HAP-1 (cell line): ENCODE measurements at regions not wholly inside any gene's neighbourhood (a gene's known extent, or its start where the extent isn't known, plus 50 kb on each side); places are given as distances from the start of the nearest gene placed in this dataset.
A peak's percentile ranks its signal among the peaks of the same experiment; 100 is the strongest.

Source experiments
- DNase-seq, 2 experiments: peaks; one replicate each; pipeline ENCODE4 v3.0.0-alpha.2; 2016 to 2020; ENCODE audit warnings: low spot score in 2 of 2
- H3K27me3 ChIP-seq: fragments of 250-450 bp; sonication (Bioruptor Pico); 2 replicates; pipeline ENCODE4 v1.5.1; 2020; ENCODE audit warnings: low read depth, mild to moderate bottlenecking, moderate library complexity
- H3K36me3 ChIP-seq: fragments of 250-450 bp; sonication (Bioruptor Pico); replicated peaks from 2 replicates; pipeline ENCODE4 v1.5.1; 2020; ENCODE audit warnings: mild to moderate bottlenecking
- H3K4me1 ChIP-seq: fragments of 250-450 bp; sonication (Bioruptor Pico); 2 replicates; pipeline ENCODE4 v1.5.1; 2020; ENCODE audit warnings: mild to moderate bottlenecking
- H3K4me3 ChIP-seq: fragments of 250-450 bp; sonication (Bioruptor Pico); 2 replicates; pipeline ENCODE4 v1.5.1; 2020; ENCODE audit warnings: mild to moderate bottlenecking, moderate library complexity
- H3K9me3 ChIP-seq: fragments of 250-450 bp; sonication (Bioruptor Pico); 2 replicates; pipeline ENCODE4 v1.5.1; 2020; ENCODE audit warnings: mild to moderate bottlenecking, moderate library complexity
- in situ Hi-C: fragments of 300-500 bp; cut with MboI; formaldehyde crosslinking; loops from 3 replicates; pipeline ENCODE4 v1.14.3; 2020; ENCODE audit warnings: low sequenced_read_pairs, inconsistent platforms, mixed read lengths

- DNase-seq, result no peak
- Histone ChIP-seq H3K36me3 (no peaks in the 10 kb centered on the region), H3K4me3 (no peak overlapping the region), H3K9me3 (no peaks in the 10 kb centered on the region), H3K27me3 (no peaks in the 10 kb centered on the region), H3K4me1 (no peaks in the 10 kb centered on the region)
- in situ Hi-C loops, result no loop called here
Measured at GRCh38 chr12:30482650-30483049, 213.0 kb downstream of the IPO8 start.

- no peaks in the 10 kb centered on the region for H3K36me3 ChIP-seq
- no peaks in the 10 kb centered on the region for H3K27me3 ChIP-seq
- in situ Hi-C loops, result no loop called here
- no peaks in the 10 kb centered on the region for H3K4me1 ChIP-seq
- H3K9me3 ChIP-seq, result no peaks in the 10 kb centered on the region; the same call in 1 of the 2 replicates
- no peak for DNase-seq
- no peak overlapping the region for H3K4me3 ChIP-seq
Measured at GRCh38 chr12:30473274-30473673, 222.4 kb downstream of the IPO8 start.

GRCh38 chr12:30466093-30466585, 229.5 kb downstream of the IPO8 start:
- DNase-seq, result no peak
- H3K4me1 ChIP-seq, result no peaks in the 10 kb centered on the region
- 0 out of 2 replicates have a peak, but pooled peaks cover 3% of the 10 kb centered on the region for H3K27me3 ChIP-seq
- no peaks in the 10 kb centered on the region for H3K36me3 ChIP-seq
- H3K9me3 ChIP-seq, result no peaks in the 10 kb centered on the region; the same call in 1 of the 2 replicates
- H3K4me3 ChIP-seq, result no peak overlapping the region
- in situ Hi-C loops, result no loop called here

- no peak for DNase-seq
- in situ Hi-C loops, result no loop called here
- H3K27me3 ChIP-seq, result 0 out of 2 replicates have a peak, but pooled peaks cover 3% of the 10 kb centered on the region
- H3K36me3 ChIP-seq, result no peaks in the 10 kb centered on the region
- H3K4me1 ChIP-seq, result no peaks in the 10 kb centered on the region
- no peak overlapping the region for H3K4me3 ChIP-seq
- H3K9me3 ChIP-seq, result no peaks in the 10 kb centered on the region
Measured at GRCh38 chr12:30463636-30464035, 232.0 kb downstream of the IPO8 start.

DNA sequence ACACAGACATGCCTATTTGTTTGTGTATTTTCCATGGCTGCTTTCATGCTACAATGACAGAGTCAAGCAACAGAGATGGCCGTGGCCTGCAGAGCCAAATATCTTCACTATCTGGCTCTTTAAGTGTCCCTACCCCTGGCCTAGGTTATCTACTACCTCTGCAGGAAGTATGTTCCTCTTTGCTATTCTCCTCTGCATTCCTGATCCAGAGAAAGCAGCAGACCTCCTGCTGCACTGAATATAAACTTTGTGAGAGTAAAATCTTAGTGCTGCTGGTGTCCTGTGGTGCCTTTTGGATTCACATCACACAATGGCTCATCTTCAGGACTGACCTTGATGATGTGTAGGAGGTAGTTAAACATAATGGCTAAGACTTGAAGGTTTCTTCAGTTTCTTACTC, 233.4 kb downstream of the IPO8 start:
- no peaks in the 10 kb centered on the region for H3K9me3 ChIP-seq
- no peak for DNase-seq
- no peak overlapping the region for H3K4me3 ChIP-seq
- H3K27me3 ChIP-seq, result 0 out of 2 replicates have a peak, but pooled peaks cover 3% of the 10 kb centered on the region
- in situ Hi-C loops, result no loop called here
- peaks cover 2% of the 10 kb centered on the region; the same call in 1 of the 2 replicates for H3K4me1 ChIP-seq
- H3K36me3 ChIP-seq, result no peaks in the 10 kb centered on the region

DNA sequence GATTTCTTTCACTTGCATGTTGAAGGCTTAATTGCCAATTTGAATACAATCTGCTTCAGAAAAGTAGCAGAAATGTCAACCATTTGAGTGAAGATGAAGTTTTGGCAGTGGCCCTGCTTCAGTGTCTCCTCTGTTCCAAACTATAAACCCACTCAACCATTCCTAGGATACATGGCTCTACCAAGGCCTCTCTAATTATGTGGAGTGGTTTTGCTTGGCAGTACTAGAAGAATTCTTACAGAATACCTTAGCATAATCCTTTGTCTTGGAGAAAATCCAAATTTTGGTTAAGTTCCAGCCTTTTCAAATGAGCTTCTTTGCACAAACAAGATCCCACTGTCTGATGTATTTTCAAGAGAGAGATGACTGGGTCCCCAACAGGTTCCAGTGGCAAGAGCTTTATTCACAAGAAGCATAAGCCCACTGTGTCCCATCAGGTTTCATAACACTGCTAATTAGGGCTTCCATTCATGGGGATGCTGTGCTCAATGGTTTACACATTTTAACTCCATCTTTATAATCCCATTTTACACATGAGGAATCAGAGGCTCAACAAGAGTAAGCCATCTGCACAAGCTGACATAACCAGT, 234.5 kb downstream of the IPO8 start:
- H3K4me3 ChIP-seq, result no peak overlapping the region
- H3K4me1 ChIP-seq, result peaks cover 2% of the 10 kb centered on the region; the same call in 1 of the 2 replicates
- H3K36me3 ChIP-seq, result no peaks in the 10 kb centered on the region
- in situ Hi-C loops, result no loop called here
- DNase-seq, result peak in 1 of 2 experiments; percentile 15
- H3K27me3 ChIP-seq, result no peaks in the 10 kb centered on the region
- no peaks in the 10 kb centered on the region for H3K9me3 ChIP-seq

GRCh38 chr12:30458453-30458852, 237.2 kb downstream of the IPO8 start:
- Histone ChIP-seq H3K9me3 (no peaks in the 10 kb centered on the region), H3K36me3 (no peaks in the 10 kb centered on the region), H3K4me1 (peaks cover 2% of the 10 kb centered on the region; the same call in 1 of the 2 replicates), H3K4me3 (no peak overlapping the region), H3K27me3 (0 out of 2 replicates have a peak, but pooled peaks cover 3% of the 10 kb centered on the region)
- no peak for DNase-seq
- in situ Hi-C loops, result no loop called here

DNA sequence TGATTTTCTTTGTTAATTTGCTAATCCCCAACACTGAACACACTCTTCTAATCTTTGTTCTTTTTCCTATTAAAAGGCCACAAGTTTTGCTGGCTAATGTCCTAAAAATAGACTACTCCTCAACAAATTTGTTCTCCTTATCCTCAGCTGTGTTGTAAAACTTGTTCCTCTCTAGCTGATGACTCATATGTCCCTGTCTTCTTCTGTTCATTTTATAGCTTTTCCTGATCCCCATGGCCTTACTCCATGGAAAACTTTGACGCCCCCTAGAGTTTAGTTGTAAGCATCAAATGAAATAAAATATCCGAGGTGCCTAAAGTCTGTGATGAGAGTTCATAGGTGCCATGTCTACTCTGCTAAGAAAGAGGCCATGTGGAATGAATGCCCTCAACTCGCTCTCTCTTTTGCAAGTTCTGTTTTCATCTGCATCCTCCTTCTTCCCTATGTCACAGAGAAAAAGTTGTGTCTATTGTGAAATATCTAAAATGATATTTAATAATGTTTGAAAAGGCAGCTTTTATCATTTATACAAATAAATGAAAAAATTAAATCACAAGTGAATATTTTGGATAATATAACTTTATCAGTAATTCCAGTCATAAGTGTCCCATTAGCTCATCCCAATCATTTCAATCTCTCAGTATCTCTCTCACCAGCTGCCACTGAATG, 237.9 kb downstream of the IPO8 start:
- in situ Hi-C loops, result no loop called here
- Histone ChIP-seq H3K36me3 (no peaks in the 10 kb centered on the region), H3K27me3 (0 out of 2 replicates have a peak, but pooled peaks cover 3% of the 10 kb centered on the region), H3K9me3 (no peaks in the 10 kb centered on the region), H3K4me3 (no peak overlapping the region), H3K4me1 (peaks cover 2% of the 10 kb centered on the region; the same call in 1 of the 2 replicates)
- peak; percentile 13 to 59 for DNase-seq

DNA sequence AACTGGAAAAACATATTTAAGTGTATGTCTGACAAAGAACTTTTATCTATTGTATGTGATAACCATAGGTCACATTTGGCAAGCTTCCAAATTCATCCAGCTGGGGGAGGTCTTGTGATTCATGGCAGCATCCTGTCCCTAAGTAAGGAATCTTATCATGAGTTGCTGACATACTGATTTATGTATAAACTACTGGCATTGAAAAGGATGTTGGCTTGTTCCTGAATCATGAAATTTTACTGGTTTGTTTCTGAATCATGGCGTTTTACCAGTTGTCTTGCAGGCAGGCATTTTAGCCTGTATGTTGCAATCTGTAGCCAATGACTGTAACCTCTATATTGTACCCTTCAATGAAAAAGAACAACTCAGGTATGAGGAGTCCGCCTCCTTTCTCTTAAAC, 244.8 kb downstream of the IPO8 start:
- no peaks in the 10 kb centered on the region for H3K36me3 ChIP-seq
- no peaks in the 10 kb centered on the region for H3K4me1 ChIP-seq
- no peak for DNase-seq
- H3K4me3 ChIP-seq, result no peak overlapping the region
- H3K9me3 ChIP-seq, result no peaks in the 10 kb centered on the region
- 0 out of 2 replicates have a peak, but pooled peaks cover 3% of the 10 kb centered on the region for H3K27me3 ChIP-seq
- in situ Hi-C loops, result no loop called here

DNA sequence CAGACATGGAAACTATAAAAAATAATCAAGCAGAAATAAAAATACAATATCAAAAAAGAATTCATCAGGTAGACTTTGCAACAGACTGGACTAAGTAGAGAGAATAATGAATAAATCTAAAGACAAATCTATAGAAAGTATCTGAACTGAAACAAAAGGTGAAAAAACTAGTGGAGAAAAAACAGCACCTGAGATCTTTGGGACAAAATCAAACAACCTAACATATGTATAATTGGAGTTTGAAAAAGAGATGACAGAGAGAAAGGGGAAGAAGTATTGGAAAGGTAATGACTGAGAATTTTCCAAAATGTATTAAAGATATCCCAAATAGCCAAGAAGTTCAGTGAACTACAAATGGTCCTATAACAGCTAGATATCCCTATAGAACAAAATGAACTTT, 245.4 kb downstream of the IPO8 start:
- Histone ChIP-seq H3K4me1 (no peaks in the 10 kb centered on the region), H3K27me3 (no peaks in the 10 kb centered on the region), H3K36me3 (no peaks in the 10 kb centered on the region), H3K9me3 (no peaks in the 10 kb centered on the region), H3K4me3 (no peak overlapping the region)
- DNase-seq, result no peak
- in situ Hi-C loops, result no loop called here

DNA sequence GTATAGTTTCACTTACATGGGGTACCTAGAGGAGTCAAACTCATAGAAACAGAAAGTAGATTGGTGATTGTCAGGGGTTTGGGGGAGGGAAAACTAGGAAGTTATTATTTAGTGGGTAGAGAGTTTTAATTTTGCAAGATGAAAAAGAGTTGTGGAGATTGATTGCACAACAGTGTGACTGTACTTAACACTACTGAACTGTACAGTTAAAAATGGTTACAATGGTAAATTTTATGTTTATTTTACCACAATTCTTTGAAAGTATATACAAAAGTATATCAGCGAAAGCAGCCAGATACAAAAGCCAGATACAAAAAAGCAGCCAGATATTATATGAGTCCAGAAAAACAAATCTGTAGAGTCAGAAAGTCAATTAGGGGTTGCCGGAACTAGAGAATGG, 247.6 kb downstream of the IPO8 start:
- in situ Hi-C loops, result no loop called here
- H3K36me3 ChIP-seq, result no peaks in the 10 kb centered on the region
- DNase-seq, result no peak

GRCh38 chr12:30447061-30447750, 248.5 kb downstream of the IPO8 start:
- H3K36me3 ChIP-seq, result no peaks in the 10 kb centered on the region
- DNase-seq, result no peak
- H3K9me3 ChIP-seq, result no peaks in the 10 kb centered on the region
- H3K27me3 ChIP-seq, result no peaks in the 10 kb centered on the region
- no peak overlapping the region for H3K4me3 ChIP-seq
- no peaks in the 10 kb centered on the region for H3K4me1 ChIP-seq
- in situ Hi-C loops, result no loop called here

More for the DNA sequence above, 247.6 kb downstream of the IPO8 start:
- Histone ChIP-seq H3K9me3 (no peaks in the 10 kb centered on the region), H3K4me3 (no peak overlapping the region), H3K4me1 (no peaks in the 10 kb centered on the region), H3K27me3 (no peaks in the 10 kb centered on the region)

GRCh38 chr12:30442461-30442860, 253.2 kb downstream of the IPO8 start:
- H3K4me1 ChIP-seq, result no peaks in the 10 kb centered on the region
- H3K36me3 ChIP-seq, result no peaks in the 10 kb centered on the region
- no peak overlapping the region for H3K4me3 ChIP-seq
- no peaks in the 10 kb centered on the region for H3K27me3 ChIP-seq
- no peaks in the 10 kb centered on the region for H3K9me3 ChIP-seq
- DNase-seq, result no peak
- in situ Hi-C loops, result no loop called here
